Right atrium auricular region (tissue), 2 donors: ENCODE measurements at regions not wholly inside any gene's neighbourhood (a gene's known extent, or its start where the extent isn't known, plus 50 kb on each side); places are given as distances from the start of the nearest gene placed in this dataset.

ENCODE experiments used
- DNase-seq: peaks from one replicate; pipeline ENCODE4 v3.0.0-alpha.2; 2019; ENCODE audit warnings: low spot score
- H3K27ac ChIP-seq, 2 donors: fragments of 200-600 bp; sonication (generic); 1 replicate in 1 of 2; 2 replicates in 1 of 2; pipeline ENCODE4 v1.5.1; 2016 to 2019
- H3K27me3 ChIP-seq, 2 donors: fragments of 200-600 bp; sonication (generic); one replicate each; pipeline versions ENCODE4 v1.5.1 to v1.6.0; 2017 to 2019
- H3K36me3 ChIP-seq: fragments of 200-600 bp; sonication (generic); one replicate; pipeline ENCODE4 v1.5.1; 2016
- H3K4me1 ChIP-seq, 2 donors: fragments of 200-600 bp; sonication (generic); one replicate each; pipeline versions ENCODE4 v1.5.1 to v1.6.0; 2017 to 2019
- H3K4me3 ChIP-seq, 2 donors: fragments of 200-600 bp; sonication (generic); 1 replicate in 1 of 2; 2 replicates in 1 of 2; pipeline ENCODE4 v1.5.1; 2017 to 2019; ENCODE audit warnings: mild to moderate bottlenecking in 1 of 2, moderate library complexity in 1 of 2
- H3K9me3 ChIP-seq, 2 donors: fragments of 200-600 bp; sonication (generic); one replicate each; pipeline ENCODE4 v1.5.1; 2019
- CTCF ChIP-seq, 2 donors: fragments of 200-600 bp; sonication (generic); IDR thresholded peaks; one replicate each; pipeline ENCODE4 v1.5.1; 2019; ENCODE audit warnings: antibody characterized with exemption in 2 of 2

DNA sequence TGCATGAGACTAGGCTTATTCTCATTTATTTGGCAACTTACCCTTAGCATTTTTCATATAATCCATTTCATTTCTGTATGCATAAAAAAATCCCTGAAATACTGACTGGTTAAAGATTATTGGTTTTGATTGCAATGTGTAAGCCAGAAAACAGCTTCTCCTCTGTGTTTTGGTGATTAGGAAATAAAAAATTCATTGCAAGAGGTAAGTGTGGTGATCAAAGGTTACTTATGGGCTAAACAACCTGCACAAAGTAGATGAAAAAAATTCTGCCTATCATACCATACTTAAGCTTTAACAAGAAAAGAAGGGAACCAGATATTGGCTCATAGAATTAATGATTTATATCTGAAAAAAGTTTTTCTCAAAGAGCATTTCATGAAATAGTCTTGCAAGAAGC is 64.0 kb upstream of the TMEM168 start:
- H3K4me3 ChIP-seq: no peak overlapping the region
- H3K36me3 ChIP-seq: no peaks in the 10 kb centered on the region
- peaks cover 0 to 6% of the 10 kb centered on the region in 2 donors for H3K4me1 ChIP-seq
- no peaks in the 10 kb centered on the region for H3K27me3 ChIP-seq
- no peaks in the 10 kb centered on the region for H3K9me3 ChIP-seq
- no peak overlapping the region for H3K27ac ChIP-seq
- no peak for DNase-seq
- TF ChIP-seq CTCF (IDR thresholded peaks at IDR 0.05): no peak

- no peak for TF ChIP-seq CTCF (IDR thresholded peaks at IDR 0.05)
- H3K4me3 ChIP-seq: no peak overlapping the region
- no peaks in the 10 kb centered on the region for H3K27me3 ChIP-seq
- no peak overlapping the region for H3K27ac ChIP-seq
- H3K9me3 ChIP-seq: no peaks in the 10 kb centered on the region
- DNase-seq: no peak
- H3K4me1 ChIP-seq: peaks cover 0 to 6% of the 10 kb centered on the region in 2 donors
- no peaks in the 10 kb centered on the region for H3K36me3 ChIP-seq
These were observed 63.2 kb upstream of the TMEM168 start for GRCh38 chr7:112853422-112853821.

- no peak for TF ChIP-seq CTCF (IDR thresholded peaks at IDR 0.05)
- Histone ChIP-seq H3K27me3 (no peaks in the 10 kb centered on the region), H3K27ac (no peak overlapping the region)
These were observed 53.0 kb upstream of the TMEM168 start for GRCh38 chr7:112843151-112843550.

More at GRCh38 chr7:112843151-112843550, 53.0 kb upstream of the TMEM168 start:
- Histone ChIP-seq H3K36me3 (no peaks in the 10 kb centered on the region), H3K9me3 (no peaks in the 10 kb centered on the region), H3K4me3 (no peak overlapping the region), H3K4me1 (peaks cover 0 to 7% of the 10 kb centered on the region in 2 donors)
- DNase-seq: no peak
